ENCODE measurements at regions not wholly inside any gene's neighbourhood (a gene's known extent, or its start where the extent isn't known, plus 50 kb on each side); places are given as distances from the start of the nearest gene placed in this dataset.
A peak's percentile ranks its signal among the peaks of the same experiment; 100 is the strongest.

DNA sequence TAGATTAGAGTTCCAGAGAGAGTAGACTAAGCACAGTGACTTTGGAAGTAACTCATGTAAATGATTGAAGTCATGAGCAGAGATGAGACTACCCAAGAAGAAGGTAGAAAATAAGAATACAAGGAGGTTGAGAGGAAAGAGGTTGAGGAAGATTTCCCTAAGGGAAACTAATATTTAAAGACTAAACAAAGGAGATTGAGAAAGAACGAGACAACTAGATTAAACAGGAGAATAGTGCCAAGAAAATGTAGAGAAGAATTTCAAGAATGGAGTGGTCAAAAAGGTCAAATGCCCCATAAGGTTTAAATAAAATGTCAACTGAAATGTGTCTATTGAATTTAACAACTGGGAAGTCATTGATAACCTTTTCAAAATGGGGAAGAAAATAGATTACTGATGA, 59.0 kb downstream of the RPS29 start:
- no peak for DNase-seq (ENCODE audit: low read depth)

DNA sequence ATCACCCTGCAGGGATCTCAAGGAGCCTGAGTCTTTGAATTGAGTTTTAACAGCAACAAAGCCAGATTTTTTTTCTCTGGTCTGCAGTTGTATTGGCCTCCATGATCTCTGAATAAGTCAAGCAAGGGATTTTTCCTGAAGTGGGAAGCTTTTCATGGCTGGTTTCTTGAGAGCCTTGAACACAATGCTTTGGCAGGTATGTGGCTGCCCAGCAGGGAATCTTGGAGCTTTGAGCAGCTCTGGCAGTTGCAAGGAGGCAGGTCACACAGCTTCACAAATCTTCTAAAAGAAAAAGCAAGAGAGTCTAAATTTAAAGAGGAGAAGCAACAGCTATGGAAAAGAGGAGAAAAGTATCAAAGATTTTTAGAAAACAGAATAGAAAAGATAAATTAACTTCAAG, 60.1 kb downstream of the RPS29 start:
- no peak for DNase-seq (ENCODE audit: low read depth)

DNA sequence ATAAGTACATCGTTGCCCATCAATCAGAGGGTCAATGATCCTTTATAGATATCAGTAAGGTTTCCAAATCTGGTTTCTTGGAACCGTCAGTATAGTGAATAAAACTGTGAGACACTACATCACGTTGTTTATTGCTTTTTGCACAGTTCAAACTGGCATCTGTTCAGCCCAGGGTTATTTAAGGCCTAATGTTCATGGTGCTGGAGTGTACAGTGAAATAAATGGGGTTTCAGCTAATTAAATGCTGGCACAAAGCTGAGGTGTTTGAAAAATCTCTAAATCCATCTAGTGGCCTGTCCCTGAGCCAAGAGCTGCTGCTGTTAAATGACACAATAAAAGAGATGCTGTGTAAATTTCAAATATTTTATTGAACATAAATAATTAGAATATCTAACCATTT, 69.9 kb downstream of the RPS29 start:
- DNase-seq (ENCODE audit: low read depth) = no peak

DNA sequence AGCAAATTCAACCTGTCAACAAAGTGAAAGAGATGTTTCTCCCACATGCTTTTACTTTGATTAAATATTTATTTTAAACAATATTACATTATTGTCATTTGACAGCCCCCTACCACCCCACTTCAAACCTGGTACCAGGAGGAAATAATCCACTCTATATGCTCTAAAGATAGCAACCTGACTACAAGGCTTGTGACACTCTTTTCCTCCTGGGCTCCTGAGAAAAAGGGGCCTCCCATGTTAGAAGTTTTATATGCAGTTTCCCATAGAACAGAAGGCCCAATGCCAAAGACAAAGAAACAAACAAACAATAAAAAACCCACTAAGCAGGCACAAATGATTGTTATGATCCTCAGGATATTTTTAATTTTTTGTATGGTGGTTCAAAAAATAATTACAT, 73.6 kb downstream of the RPS29 start:
- DNase-seq (ENCODE audit: low read depth) = no peak

DNA sequence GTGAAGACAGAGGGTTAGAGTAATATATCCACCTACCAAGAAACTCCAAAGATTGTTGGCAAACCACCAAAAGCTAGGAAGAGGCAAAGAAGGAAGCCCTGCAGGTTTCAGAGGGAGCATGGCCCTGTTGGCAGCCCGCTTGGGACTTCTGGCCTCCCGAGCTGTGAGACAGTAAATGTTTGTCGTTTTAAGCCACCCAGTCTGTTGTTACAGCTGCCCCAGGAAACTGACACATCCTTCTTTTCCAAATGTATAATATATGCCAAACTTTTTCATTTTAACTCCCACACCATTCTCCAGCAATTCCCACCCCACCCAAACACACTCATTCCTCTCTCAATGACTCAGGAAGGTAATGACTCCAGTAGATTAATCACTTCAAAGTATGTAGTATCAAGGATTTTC, 74.0 kb downstream of the RPS29 start:
- peak; percentile 53 for DNase-seq (ENCODE audit: low read depth)

DNA sequence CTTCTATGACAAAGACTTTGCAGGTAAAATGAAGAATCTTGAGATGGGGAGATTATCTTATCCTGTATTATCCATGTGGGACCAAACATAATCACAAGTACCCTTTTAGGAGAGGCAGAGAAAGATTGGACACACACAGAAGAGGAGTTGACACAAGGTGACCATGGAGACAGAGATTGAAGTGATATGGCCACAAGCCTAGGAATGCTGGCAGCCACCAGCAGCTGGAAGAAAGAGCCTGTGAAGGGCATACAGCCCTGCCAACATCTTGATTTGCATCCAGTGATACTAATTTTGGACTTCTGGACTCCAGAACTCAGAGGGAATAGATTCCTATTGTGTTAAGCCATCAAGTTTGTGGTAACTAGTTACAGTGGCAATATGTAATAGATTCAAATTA, 78.1 kb downstream of the RPS29 start:
- DNase-seq (ENCODE audit: low read depth) = no peak

DNA sequence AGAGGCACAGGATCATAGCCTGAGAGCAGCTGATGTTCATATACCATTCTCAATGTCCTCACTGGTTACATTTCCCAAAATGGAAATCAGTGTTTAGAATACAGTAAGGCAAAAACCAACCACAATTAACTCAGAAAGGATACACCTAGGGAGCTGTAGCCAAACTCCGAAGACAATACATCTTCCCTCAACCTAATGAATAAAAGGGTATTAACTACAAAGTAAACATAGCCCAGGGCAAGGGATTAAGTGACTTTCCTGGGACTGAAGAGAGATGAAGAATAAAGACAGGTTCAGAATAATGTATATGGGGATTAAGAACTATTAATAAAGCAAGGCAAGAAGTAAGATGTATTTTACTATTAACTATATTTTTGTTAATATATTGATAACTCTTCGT, 79.5 kb downstream of the RPS29 start:
- no peak for DNase-seq (ENCODE audit: low read depth)

DNA sequence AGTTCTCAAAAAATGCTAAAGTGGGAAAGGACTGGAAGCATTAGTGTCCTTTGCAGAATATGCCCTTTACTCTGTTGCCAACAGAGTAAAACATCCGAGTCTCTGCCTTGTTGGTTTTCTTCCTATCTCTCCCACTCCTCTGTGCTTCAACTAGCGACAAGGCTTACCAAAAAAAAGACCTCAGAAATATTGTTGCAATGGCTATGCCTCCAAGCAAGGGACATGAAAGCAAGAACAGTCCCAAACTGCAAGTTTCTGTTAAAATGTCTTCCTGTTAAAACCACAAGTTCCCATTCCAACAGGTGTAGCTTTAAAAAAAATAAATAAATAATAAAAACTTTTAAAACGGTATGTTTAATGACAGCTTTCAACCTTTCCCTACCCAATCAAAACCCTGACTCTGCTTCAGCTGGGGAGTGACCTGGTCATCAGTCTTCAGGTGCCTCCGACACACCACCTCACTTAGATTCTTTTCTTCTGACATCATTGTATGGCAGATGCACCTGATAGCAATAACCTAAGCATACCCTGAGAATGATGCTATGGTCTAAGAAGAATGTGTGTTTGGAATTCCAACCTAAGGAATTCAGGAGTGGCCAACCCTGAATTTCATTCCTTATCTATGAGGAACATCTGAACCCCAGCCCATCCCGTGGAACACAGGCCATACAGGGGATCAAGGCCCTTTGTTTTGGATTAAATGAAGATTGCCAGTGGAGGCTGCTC, 81.0 kb downstream of the RPS29 start:
- no peak for DNase-seq (ENCODE audit: low read depth)

DNA sequence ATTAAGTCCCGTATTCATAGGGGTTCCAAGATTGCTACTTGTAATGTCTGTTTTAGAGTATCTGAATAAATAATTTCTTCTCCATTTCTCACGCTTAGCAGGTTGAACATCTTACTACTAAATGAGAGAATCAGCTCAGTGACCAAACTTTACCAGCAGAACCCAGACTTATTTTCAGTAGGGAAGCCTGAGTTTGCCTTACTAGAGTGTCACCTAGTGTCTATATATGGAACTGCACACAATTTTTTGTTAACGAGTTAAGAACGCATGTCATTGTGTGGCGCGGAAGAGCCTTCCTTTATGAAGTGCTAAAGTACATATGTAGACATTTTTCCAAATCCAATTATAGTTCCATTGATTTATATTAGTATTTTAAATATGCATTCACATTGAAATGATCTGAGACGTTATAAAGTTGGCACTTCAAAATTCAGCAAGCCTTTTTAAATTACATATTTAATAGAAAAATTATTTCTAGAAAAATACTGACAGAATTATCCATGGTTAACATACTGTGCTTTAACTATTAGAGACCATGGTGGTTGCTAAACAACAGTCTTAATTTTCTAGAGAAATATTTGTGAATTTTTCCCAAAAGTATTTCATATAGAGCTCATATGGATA, 88.3 kb downstream of the RPS29 start:
- peak; percentile 50 for DNase-seq (ENCODE audit: low read depth)

DNA sequence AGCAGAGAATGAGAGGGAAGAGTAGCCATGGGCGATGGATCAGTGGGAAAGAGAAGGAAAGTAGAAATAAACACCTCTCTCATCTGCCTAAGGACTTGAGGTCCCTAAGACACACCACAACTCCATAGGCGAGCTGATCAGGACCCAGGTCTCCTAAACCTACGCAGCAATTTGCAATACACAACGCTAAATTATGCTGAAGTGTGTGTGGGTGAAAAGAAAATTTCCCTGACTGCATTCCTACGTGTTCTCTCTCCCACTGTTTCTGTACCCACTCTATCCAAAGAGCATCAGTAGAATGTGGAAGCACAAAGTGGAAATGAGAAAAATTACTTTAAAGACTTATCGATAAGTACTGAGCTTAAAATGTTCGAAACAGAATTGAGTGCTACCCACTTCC, 88.9 kb downstream of the RPS29 start:
- no peak for DNase-seq (ENCODE audit: low read depth)

DNA sequence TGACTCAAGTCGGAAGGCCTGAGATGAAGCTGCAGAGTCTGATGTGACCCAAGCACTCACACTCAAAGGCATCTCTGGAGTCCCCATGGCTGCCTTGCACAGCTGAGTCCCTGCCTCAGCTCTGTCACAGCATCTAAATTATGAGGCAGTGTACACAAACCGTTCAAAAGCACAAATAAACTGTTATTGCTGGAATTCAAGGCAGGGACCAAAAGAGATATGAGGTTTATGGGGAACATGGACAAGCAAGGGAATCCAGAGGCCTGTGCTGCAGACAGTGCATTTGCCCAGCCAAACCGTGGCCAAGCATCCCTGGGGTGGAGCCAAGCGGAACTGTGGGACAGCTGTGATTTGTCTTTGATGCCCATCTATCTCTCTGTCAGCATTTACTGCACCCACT, 91.3 kb downstream of the RPS29 start:
- no peak for DNase-seq (ENCODE audit: low read depth)

DNA sequence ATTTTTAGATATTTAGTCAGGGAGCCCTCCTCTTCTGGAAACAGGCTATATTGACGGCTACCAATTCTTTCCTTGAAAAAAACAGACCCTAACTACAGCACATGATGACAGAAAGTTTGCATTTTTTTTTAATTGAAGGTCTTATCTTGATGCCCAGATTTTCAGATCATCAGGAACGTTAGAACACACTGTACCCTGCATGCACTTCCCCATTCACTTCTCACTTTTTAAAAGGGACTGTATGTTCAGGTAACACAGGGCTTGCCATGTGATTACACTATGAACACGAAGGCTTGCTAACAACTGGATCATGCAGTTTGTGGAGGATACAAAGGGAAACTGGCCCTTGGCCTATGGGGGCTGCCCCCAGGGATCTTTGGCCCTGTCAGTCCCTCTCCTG, 92.6 kb downstream of the RPS29 start:
- DNase-seq (ENCODE audit: low read depth) = no peak

DNA sequence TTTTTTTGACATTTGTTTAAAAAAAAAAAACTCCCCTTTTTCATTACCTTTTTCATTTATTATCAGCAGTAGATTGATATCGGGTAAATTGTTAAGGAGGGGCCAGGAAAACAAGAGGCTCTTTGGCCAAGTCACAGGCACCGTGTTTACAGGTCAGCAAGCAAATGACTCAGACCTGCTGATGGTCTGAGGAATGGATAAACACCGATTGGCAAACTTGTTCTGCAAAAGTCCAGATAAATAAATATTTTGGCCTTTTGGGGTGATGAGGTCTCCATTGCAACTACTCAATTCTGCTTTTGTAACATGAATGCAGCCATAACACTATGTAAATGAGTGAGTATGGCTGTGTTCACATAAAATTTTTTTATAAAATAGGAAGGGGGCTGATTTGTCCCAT, 94.0 kb downstream of the RPS29 start:
- DNase-seq (ENCODE audit: low read depth) = no peak

DNA sequence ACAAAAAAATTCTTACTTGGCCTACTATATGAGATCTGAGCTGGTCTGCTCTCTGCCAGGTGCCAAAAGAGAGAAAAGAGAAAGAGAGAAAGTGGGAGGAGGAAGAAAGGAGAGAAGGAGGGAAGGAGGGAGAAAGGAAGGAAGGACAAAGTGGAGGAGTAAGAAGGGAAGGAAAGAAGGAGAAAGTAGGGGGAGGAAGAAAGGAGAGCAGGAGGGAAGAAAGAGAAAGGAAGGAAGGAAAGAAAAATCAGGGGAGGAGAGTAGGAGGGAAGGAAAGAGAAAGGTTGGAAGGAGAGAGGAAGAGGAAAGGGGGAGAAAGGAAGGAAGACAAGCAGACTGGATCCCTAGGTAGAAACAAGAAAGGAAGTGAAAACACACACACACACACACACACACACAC, 96.8 kb downstream of the RPS29 start:
- DNase-seq (ENCODE audit: low read depth) = no peak

DNA sequence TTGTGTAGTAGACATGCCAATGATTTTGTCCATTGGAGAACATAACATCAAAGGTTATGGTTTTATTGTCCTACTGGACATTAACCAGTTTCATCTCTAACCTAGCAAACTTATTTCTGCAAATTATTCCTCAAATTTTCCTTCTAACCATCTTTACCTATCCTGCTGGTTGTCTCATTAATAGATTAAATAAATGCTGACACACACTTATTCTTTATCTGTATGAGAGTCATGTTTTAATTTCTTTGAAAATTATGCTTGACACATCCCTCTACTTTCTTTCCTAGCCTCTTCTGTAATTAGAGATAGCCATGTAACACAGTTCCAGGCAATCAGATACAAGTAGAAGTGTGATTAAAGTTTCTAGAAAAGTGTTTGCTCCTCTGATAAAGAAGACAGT, 98.9 kb downstream of the RPS29 start:
- no peak for DNase-seq (ENCODE audit: low read depth)

DNA sequence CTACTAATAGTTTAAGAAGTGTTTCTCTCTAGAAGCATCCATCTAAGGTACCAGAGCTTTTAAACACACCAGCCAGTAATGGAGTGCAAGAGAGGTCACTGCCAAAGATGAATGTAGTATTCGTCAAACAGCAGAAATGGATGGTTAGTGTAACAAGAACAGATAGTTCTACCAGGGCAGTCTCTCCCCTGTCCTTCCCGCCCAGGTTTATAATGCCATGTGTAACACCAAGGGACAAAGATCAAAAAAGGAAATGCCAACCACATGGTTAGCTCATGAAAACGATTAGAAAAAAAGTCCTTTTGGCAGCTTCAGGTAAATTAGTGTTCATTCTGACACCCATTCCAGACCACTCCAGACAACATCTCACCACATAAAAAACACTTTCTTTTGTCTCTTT, 100.9 kb downstream of the RPS29 start:
- DNase-seq (ENCODE audit: low read depth) = no peak

DNA sequence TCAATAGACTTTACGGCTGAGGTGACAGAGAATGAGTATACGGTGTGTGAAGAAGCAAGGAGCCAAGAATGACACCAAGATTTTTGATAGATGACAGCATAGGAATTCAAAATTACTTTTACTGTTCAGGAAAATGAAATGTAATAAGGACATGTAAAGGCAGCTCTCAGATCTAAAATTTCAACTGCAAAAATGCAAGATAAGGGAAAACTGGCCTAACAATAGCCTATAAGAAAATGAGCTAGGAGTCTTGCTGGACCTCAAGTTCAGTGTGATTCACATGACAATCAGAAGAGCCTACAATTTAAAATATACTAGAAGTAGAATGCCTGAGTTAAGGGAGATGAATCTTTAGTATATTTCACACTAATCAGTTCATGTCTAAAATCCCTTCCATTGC, 102.0 kb downstream of the RPS29 start:
- DNase-seq (ENCODE audit: low read depth) = no peak

DNA sequence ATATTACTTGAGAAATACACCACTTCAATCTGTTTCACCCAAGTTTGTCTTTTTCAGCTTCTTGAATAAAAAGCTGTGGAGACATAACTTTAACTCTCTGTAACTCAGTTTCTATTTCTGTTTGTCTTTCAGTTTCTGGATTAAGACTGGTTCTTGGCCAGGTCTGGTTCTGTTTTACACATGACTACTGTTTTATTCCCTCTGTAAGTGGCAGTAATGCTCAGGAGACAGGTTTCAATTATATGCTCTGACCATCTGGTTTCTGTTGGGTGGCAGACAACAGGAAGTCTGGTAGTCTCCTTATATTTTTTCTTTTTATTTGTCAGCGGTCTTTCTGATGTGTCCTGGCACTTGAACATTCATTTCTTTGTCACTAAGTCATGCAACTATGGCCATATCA, 102.9 kb downstream of the RPS29 start:
- DNase-seq (ENCODE audit: low read depth) = no peak

DNA sequence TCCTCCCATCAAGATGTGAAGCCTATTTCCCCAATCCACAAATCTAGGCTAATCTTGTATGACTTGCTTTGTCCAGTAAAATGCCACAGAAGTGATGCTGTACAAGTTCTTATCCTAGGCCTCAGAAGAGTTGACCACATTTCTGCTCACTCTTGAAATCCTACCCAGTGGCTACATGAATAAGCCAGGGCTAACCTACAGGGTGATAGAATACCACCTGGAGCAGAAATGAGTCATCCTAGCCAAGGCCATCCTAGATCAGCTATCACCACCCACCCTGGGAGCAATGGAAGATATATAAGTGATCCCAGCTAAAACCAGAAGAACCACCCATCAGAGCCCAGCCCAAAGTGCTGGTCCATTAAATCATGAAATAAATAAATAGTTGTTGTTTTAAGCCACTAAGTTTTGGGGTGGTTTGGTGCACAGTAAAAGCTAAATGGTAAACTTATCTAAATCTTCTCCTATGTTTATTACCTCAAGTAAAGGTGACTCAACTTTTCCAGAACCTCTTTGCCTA, 105.1 kb downstream of the RPS29 start:
- no peak for DNase-seq (ENCODE audit: low read depth)

DNA sequence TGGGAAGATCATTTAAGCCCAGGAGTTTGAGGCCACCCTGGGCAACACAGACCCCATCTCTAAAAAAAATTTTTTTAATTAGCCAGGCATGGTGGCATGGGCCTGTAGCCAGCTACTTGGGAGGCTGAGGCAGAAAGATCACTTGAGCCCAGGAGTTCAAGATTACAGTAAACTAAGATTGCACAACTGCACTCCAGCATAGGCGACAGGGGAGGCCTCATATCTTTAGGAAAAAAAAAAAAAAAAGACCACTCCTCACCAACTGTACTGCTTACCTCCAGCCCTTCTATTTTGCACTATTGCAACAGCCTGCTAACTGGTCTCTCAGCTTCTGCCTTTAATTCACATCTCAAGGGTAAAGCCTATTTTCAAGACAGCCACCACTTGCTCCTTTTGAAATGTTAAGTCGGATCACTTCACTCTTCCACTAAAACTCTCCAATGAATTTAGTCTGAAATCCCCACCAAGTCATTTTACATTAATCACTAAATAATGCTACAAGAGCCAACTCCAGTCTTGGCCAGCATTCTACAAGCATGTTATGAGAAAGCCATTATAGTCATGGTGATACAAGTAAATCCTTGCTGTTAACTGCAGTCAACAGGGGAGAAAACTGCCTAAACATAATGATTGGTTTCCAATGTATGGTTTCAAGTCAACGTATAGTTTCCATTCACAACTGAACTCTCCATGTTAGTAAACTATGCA, 106.0 kb downstream of the RPS29 start:
- DNase-seq (ENCODE audit: low read depth) = no peak

DNA sequence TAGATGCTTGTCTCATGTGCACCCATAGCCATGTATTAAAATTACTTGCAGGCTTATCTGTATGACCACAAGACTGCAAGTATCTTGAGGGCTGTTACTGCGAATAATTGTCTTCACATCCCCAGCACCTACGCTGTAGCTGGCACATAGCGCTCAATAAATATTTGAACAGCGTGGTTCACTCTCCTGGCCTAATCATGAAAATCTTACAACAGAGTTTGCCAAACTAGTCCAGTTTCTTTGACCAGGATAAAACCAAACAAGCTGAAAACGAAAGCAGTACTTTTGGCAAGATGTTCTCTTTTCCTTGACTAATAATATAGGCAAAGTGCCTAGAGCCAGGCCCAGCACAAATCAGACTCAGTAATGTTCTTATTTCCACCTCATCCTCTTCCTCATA, 106.7 kb downstream of the RPS29 start:
- peak; percentile 14 for DNase-seq (ENCODE audit: low read depth)

DNA sequence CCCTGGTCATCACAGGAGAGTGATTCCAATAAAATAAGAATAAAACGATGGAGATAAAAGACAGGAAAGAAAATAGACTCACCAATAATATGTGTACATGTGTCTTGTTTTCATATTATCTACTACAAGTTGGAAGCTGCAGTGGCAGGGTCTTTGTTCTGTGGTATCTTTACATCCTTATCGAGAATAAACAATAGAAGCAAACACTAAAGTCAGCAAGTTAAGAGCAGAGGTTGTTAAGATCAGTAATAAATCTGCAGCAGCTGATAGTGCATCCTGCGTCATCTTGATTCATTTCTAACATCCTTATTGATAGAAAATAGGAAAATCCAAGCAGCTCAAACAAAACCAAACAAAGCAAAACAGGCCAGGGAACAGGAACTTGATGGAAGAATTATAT, 107.4 kb downstream of the RPS29 start:
- no peak for DNase-seq (ENCODE audit: low read depth)

DNA sequence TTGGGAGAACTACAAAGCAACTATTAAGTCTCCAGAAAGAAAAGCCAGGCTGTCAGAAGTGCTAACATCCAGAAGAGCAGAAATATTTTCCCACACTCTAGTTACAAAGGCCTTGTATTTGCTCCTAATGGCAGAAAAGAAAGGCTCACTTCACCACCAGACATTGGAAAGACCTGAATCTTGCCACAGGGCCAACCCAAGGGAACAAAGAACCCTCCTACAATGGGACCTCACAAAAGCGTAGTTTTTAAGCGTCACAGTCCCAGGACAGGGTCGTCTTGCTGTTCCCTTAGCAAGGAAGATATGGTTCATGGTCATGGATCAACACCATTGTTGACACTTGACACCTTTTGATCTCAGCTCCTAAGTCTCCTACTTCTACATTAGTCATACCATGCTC, 119.1 kb downstream of the RPS29 start:
- no peak for DNase-seq (ENCODE audit: low read depth)

Measured in stromal cell of bone marrow (primary cell).